ENCODE measurements at regions not wholly inside any gene's neighbourhood (a gene's known extent, or its start where the extent isn't known, plus 50 kb on each side); places are given as distances from the start of the nearest gene placed in this dataset.

DNA sequence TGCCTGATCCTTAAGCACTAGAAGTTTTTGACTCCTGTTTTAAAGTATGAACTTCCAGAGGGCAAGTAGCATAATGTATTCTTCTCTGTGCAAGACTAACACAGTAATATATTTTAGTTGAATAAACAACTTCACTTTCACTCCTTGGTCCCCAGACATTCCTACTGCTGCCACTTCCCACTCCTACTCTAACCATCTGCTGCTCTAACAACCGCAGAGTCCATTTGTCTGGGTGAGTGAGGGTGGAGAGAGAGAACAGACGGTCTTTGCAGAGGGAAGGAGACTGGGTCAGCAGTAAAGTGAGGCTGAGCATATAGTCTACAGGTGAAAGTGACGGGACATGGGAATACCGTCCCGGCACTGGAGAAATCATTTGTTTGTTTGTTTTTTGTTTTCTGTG lies 301.0 kb upstream of the SLCO3A1 start:
- Histone ChIP-seq H3K4me3 (no peak overlapping the region), H3K9ac (ENCODE audit: low read depth in 2 of 2, low read length in 2 of 2) (no peak overlapping the region), H3K27ac (no peak overlapping the region), H3K36me3 (no peaks in the 10 kb centered on the region), H3K9me3 (no peaks in the 10 kb centered on the region), H3K4me1 (no peaks in the 10 kb centered on the region), H3K27me3 (no peaks in the 10 kb centered on the region)
- DNase-seq: no peak
- intact Hi-C loops (cut with DNase I): no loop called here
- TF ChIP-seq, protein P1, sequence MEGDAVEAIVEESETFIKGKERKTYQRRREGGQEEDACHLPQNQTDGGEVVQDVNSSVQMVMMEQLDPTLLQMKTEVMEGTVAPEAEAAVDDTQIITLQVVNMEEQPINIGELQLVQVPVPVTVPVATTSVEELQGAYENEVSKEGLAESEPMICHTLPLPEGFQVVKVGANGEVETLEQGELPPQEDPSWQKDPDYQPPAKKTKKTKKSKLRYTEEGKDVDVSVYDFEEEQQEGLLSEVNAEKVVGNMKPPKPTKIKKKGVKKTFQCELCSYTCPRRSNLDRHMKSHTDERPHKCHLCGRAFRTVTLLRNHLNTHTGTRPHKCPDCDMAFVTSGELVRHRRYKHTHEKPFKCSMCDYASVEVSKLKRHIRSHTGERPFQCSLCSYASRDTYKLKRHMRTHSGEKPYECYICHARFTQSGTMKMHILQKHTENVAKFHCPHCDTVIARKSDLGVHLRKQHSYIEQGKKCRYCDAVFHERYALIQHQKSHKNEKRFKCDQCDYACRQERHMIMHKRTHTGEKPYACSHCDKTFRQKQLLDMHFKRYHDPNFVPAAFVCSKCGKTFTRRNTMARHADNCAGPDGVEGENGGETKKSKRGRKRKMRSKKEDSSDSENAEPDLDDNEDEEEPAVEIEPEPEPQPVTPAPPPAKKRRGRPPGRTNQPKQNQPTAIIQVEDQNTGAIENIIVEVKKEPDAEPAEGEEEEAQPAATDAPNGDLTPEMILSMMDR (IDR thresholded peaks at IDR 0.05): no peak

DNA sequence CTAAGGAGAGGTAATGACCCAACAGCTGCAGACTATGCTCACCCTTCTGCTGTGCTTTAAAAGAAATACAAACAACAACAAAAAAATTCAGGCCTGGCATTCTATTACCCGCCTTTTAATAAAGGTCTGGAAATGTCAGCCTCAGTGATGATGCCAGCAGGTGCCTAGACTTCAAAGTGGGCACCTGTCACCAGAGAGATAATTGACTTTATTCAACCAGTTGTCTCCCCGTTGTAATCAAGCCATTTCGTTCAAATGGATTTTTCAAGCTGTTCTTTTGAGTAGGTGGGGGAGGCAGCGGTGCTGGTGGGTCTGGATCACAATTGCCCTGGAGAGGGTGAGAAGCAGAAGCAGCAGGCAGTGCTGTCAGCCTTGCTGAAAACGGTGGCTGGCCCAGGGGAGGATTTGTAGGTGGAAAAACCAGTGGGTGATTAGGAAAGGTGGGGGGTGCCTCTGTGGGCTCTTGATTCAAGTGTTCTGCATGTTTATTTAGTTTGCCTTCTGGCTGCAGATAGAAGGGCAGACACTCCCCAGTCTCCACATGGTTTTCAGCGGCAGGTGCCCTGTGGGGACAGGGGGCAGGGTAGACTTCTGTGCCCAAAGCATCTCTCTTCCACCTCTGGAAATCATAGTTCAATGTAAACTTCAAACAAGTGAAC lies 300.2 kb upstream of the SLCO3A1 start:
- Histone ChIP-seq H3K4me1 (no peaks in the 10 kb centered on the region), H3K9ac (ENCODE audit: low read depth in 2 of 2, low read length in 2 of 2) (no peak overlapping the region), H3K27ac (no peak overlapping the region), H3K9me3 (no peaks in the 10 kb centered on the region), H3K4me3 (no peak overlapping the region), H3K36me3 (no peaks in the 10 kb centered on the region), H3K27me3 (no peaks in the 10 kb centered on the region)
- no peak for DNase-seq
- intact Hi-C loops (cut with DNase I): no loop called here
- TF ChIP-seq, protein P1 (IDR thresholded peaks at IDR 0.05): no peak

DNA sequence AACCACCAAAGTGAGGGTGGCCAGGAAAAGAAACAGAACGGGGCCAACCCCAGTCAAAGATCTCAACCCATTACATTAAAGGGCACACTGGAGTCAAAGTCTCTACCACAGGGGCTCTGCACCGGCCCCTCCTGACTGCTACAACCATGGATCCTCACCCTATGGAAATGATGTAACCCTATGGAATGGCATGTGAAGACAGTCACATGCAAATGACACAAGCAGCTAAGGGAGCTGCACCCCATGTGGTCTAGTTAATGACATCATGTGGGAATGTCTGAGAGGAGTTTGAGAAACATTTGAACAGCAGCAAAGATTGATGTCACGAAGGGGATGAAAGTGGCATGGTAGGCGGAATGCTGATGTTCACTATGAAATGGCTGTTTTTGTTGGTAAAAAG lies 298.2 kb upstream of the SLCO3A1 start:
- H3K36me3 ChIP-seq: no peaks in the 10 kb centered on the region
- no peaks in the 10 kb centered on the region for H3K9me3 ChIP-seq
- TF ChIP-seq, protein P1 (IDR thresholded peaks at IDR 0.05): no peak
- H3K27ac ChIP-seq: no peak overlapping the region
- no peaks in the 10 kb centered on the region for H3K4me1 ChIP-seq
- intact Hi-C loops (cut with DNase I): no loop called here
- no peak for DNase-seq
- no peaks in the 10 kb centered on the region for H3K27me3 ChIP-seq
- no peak overlapping the region for H3K4me3 ChIP-seq
- H3K9ac ChIP-seq (ENCODE audit: low read depth in 2 of 2, low read length in 2 of 2): no peak overlapping the region

DNA sequence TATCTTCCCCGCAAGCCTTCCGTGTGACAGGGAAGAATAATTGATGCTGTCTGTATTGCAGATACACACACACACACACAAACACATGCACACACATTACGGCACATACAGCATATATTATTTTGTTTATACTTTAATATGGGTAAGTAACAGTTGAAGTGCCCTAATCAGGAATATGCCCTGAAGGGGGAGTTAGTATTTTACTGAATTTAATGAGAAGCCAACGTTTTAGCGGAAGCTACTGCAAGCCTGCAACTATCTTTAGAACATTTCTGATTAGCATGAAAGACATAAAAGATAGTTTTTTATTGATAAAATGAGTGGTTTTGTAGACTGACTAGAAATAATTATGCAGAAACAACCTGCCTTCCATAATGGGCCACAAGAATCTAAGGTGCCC lies 296.6 kb upstream of the SLCO3A1 start:
- Histone ChIP-seq H3K9ac (ENCODE audit: low read depth in 2 of 2, low read length in 2 of 2) (no peak overlapping the region), H3K36me3 (no peaks in the 10 kb centered on the region), H3K4me1 (no peaks in the 10 kb centered on the region), H3K4me3 (no peak overlapping the region), H3K27ac (no peak overlapping the region), H3K27me3 (no peaks in the 10 kb centered on the region), H3K9me3 (no peaks in the 10 kb centered on the region)
- no peak for DNase-seq
- TF ChIP-seq, protein P1 (IDR thresholded peaks at IDR 0.05): no peak
- intact Hi-C loops (cut with DNase I): no loop called here

DNA sequence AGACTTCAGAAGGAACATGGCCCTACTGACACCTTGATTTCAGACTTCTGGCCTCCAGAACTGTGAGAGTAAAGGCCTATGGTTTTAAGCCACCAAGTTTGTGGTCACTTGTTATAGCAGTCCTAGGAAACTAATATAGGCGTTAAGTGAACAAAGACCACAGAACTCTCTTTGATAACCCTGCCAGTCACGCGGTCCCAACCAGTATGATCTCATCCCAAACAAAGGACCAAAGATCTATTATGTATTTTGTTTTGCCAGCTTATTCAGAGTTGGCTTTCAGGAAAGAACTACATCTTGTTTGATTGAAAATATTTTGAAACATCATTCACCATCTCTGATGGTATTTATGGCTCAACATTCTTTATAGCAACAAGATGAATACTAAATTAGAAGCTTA lies 294.4 kb upstream of the SLCO3A1 start:
- Histone ChIP-seq H3K36me3 (no peaks in the 10 kb centered on the region), H3K9me3 (no peaks in the 10 kb centered on the region)
- intact Hi-C loops (cut with DNase I): no loop called here

More for the DNA sequence above, 294.4 kb upstream of the SLCO3A1 start:
- TF ChIP-seq, protein P1 (IDR thresholded peaks at IDR 0.05): no peak
- no peaks in the 10 kb centered on the region for H3K4me1 ChIP-seq
- H3K27me3 ChIP-seq: no peaks in the 10 kb centered on the region
- DNase-seq: no peak
- H3K4me3 ChIP-seq: no peak overlapping the region
- H3K27ac ChIP-seq: no peak overlapping the region
- H3K9ac ChIP-seq (ENCODE audit: low read depth in 2 of 2, low read length in 2 of 2): no peak overlapping the region
